Liver (tissue), 2 donors: ENCODE measurements at regions not wholly inside any gene's neighbourhood (a gene's known extent, or its start where the extent isn't known, plus 50 kb on each side); places are given as distances from the start of the nearest gene placed in this dataset.

Experiments
- GABPA ChIP-seq, 2 donors: IDR thresholded peaks in 1 of 2; conservative IDR thresholded peaks in 1 of 2; 2 replicates each; pipeline ENCODE4 v1.6.1; 2016; ENCODE audit warnings: antibody characterized with exemption in 2 of 2, mild to moderate bottlenecking in 1 of 2, moderate library complexity in 1 of 2
- MAX ChIP-seq: IDR thresholded peaks from 2 replicates; pipeline ENCODE4 v1.6.1; 2016; ENCODE audit warnings: antibody characterized with exemption
- TF ChIP-seq, protein P1 (sequence below): IDR thresholded peaks from 2 replicates; pipeline ENCODE4 v1.6.1; 2016; ENCODE audit warnings: antibody characterized with exemption, mild to moderate bottlenecking
- donor health status: healthy.

DNA sequence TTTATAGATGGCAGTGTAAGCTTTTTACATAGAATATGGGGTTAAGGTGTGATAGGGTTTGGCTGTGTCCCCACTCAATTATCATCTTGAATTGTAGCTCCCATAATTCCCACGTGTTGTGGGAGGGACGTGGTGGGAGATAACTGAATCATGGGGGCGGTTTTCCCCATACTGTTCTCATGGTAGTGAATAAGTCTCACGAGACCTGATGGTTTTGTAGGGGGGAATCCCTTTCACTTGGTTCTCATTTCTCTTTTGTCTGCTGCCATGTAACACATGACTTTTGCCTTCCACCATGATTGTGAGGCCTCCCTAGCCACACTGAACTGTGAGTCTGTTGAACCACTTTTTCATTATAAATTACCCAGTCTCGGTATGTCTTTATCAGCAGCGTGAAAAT lies 290.3 kb upstream of the B3GALT2 start:
- TF ChIP-seq, protein P1, sequence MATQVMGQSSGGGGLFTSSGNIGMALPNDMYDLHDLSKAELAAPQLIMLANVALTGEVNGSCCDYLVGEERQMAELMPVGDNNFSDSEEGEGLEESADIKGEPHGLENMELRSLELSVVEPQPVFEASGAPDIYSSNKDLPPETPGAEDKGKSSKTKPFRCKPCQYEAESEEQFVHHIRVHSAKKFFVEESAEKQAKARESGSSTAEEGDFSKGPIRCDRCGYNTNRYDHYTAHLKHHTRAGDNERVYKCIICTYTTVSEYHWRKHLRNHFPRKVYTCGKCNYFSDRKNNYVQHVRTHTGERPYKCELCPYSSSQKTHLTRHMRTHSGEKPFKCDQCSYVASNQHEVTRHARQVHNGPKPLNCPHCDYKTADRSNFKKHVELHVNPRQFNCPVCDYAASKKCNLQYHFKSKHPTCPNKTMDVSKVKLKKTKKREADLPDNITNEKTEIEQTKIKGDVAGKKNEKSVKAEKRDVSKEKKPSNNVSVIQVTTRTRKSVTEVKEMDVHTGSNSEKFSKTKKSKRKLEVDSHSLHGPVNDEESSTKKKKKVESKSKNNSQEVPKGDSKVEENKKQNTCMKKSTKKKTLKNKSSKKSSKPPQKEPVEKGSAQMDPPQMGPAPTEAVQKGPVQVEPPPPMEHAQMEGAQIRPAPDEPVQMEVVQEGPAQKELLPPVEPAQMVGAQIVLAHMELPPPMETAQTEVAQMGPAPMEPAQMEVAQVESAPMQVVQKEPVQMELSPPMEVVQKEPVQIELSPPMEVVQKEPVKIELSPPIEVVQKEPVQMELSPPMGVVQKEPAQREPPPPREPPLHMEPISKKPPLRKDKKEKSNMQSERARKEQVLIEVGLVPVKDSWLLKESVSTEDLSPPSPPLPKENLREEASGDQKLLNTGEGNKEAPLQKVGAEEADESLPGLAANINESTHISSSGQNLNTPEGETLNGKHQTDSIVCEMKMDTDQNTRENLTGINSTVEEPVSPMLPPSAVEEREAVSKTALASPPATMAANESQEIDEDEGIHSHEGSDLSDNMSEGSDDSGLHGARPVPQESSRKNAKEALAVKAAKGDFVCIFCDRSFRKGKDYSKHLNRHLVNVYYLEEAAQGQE: no peak
- no peak for TF ChIP-seq GABPA (IDR thresholded peaks at IDR 0.05 in 1 of 2, conservative IDR thresholded peaks at IDR 0.05 in 1 of 2)
- TF ChIP-seq MAX: no peak
